ENCODE measurements at regions not wholly inside any gene's neighbourhood (a gene's known extent, or its start where the extent isn't known, plus 50 kb on each side); places are given as distances from the start of the nearest gene placed in this dataset.

- no peak for TF ChIP-seq EZH2 (IDR thresholded peaks at IDR 0.05; ENCODE audit: low read length, missing control alignments)
- TF ChIP-seq, protein P1, sequence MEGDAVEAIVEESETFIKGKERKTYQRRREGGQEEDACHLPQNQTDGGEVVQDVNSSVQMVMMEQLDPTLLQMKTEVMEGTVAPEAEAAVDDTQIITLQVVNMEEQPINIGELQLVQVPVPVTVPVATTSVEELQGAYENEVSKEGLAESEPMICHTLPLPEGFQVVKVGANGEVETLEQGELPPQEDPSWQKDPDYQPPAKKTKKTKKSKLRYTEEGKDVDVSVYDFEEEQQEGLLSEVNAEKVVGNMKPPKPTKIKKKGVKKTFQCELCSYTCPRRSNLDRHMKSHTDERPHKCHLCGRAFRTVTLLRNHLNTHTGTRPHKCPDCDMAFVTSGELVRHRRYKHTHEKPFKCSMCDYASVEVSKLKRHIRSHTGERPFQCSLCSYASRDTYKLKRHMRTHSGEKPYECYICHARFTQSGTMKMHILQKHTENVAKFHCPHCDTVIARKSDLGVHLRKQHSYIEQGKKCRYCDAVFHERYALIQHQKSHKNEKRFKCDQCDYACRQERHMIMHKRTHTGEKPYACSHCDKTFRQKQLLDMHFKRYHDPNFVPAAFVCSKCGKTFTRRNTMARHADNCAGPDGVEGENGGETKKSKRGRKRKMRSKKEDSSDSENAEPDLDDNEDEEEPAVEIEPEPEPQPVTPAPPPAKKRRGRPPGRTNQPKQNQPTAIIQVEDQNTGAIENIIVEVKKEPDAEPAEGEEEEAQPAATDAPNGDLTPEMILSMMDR (conservative IDR thresholded peaks at IDR 0.05 in 1 of 2, IDR thresholded peaks at IDR 0.05 in 1 of 2; ENCODE audit: low read depth in 1 of 2, low read length in 2 of 2) = no peak
Observed at GRCh38 chr10:113390896-113391295, 162.0 kb upstream of the HABP2 start.

All from fibroblast of lung (primary cell).